HG03175 (cell line): ENCODE measurements at regions not wholly inside any gene's neighbourhood (a gene's known extent, or its start where the extent isn't known, plus 50 kb on each side); places are given as distances from the start of the nearest gene placed in this dataset.

Source experiments
- ATAC-seq: cut with Tn5 transposase; IDR thresholded peaks from one replicate; pipeline ENCODE4 v1.9.1; 2021; ENCODE audit warnings: mild to moderate bottlenecking, moderate library complexity; ENCODE audit not compliant: unreplicated experiment

DNA sequence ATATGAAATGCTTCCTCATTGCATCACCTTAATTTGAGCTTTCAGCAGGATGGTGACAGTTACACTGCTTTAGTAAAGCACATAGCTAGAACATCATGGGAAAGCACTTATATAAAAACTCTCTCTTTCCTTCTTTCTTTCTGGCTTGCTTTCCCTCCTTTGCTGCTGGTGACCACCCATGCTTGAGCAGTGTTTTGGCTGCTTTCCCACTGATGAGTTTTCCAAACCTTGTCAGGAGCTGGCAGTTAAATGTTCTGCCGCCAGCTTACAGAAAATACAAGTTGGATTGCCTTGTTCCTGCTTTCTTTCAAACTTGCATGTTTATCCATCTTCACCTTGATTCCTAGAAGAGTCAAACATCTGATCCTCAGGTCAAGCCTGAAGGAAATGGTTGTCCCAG, 323.9 kb downstream of the FOXA2 start:
- ATAC-seq = no peak

- no peak for ATAC-seq
Measured at GRCh38 chr20:22257912-22258311, 326.5 kb downstream of the FOXA2 start.

GRCh38 chr20:22248051-22248667, 336.2 kb downstream of the FOXA2 start:
- no peak for ATAC-seq

- no peak for ATAC-seq
Measured at GRCh38 chr20:22245139-22245538, 339.2 kb downstream of the FOXA2 start.

- no peak for ATAC-seq
Measured at GRCh38 chr20:22243067-22243466, 341.3 kb downstream of the FOXA2 start.

- no peak for ATAC-seq
Measured at GRCh38 chr20:22241609-22242008, 342.8 kb downstream of the FOXA2 start.

DNA sequence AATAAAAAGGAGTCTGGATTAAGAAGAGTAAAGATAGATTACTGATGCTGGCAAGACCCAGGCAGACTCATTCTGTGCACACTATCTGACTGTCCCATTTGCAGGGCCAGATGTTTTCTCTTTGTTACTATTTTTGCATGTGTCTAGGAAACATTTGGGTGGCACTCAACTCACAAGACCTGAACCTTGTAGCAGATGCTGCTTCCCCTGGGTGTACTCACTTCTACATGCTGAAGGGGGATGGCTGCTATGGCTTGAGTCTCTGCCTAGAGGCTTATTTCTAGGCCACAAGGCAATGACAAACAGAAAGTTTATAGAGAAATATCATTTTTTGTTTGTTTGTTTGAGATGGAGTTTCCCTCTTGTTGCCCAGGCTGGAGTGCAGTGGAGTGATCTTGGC, 351.4 kb downstream of the FOXA2 start:
- ATAC-seq = no peak

DNA sequence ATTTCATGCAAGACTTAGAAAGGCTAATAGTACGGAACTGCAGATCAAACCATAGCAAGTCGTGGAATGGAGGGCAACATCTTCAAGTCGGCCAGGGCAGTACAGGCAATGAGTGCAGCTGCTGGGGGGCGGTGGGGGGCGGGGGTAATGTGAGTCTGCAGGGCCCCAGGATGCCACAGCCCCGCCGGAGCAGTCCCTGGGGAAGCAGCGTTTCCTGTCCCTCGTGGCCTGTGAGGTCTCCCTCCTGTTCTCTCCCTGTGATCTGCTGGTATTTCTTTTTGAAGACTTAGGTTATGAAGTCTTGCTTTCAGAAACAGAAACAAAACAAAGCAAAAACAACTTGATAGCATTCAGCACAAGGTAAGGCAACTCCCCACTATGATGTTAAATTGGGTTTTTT, 351.9 kb downstream of the FOXA2 start:
- no peak for ATAC-seq

- no peak for ATAC-seq
Measured at GRCh38 chr20:22226849-22227700, 357.3 kb downstream of the FOXA2 start.

- ATAC-seq = no peak
Measured at GRCh38 chr20:22223236-22223635, 361.1 kb downstream of the FOXA2 start.

GRCh38 chr20:22217712-22218352, 366.5 kb downstream of the FOXA2 start:
- ATAC-seq = no peak

DNA sequence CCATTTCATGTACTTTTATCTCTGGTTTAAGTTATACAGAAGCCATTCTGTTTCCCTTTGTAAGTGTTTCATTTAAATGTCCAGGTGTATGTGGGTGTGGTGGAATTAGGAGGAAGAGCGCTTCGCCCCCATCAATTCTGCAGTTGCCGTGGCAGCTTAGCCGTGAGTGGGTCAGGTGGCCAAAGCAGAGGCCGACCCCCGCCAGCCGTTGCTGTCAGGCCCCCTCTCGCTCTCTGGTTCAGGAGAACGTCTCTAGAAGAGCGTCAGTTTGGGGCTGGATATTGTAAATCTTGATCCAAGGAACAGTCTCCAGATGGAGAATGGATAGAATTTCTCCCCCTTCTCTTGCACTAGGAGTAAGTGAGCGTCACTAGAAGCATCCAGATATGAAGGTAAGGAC, 367.4 kb downstream of the FOXA2 start:
- no peak for ATAC-seq

DNA sequence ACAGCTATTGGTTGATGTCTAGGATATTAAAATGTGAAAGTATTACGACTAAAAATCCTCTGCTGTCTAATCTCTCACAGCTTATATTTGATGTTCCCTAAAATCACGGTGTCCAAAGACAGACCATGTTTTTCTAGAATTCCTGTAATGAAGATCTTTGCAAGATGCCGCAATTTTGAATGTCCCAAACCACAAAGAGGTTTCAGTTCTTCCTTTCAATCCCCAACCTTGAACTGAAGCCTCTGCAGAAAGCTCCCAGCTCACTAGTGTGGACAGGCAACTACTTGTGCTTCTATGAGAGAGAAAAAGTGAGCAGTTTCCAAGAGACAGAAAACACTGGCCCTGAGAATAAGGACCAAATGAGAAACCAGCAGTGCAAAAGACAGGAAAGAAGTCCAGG, 370.1 kb downstream of the FOXA2 start:
- ATAC-seq = no peak

DNA sequence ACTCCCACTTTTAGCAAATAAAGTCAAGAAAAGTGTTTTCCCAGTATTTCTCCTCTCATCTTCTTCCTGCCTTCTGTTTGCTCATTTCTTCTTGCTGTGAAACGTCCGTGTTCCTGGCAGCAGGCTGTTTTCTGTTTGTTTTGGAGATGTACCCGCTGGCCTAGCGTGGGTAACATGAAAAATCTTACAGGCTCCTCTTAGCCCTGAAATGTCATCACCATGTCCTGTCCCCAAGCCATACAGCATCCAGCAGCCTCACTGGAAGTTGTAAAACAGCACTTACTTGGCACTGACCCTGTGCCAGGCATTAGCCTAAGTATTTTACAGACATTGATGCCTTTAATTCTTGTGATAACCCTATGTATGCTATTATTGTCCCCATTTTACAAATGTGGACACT, 371.1 kb downstream of the FOXA2 start:
- ATAC-seq = no peak

GRCh38 chr20:22207280-22207679, 377.1 kb downstream of the FOXA2 start:
- ATAC-seq = no peak

GRCh38 chr20:22204801-22205200, 379.6 kb downstream of the FOXA2 start:
- ATAC-seq = no peak

DNA sequence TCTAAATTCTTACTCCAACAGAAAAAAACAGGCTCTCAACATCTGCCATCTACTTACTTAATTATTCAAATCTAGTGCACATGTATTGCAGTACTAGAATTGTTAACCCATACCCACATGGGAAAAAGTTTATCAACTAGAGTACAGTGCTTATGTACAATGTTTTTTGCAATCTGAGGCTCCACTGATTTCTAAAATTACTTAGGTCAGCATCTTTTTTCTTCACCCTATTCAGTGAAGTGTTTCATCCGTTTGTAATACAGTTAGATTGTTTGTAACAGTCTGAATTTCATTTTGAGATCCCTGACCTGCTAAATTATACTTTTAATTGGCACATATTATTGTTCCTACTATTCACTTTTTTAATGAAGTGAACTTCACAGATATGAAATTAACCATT, 402.2 kb downstream of the FOXA2 start:
- no peak for ATAC-seq

- ATAC-seq = no peak
Measured at GRCh38 chr20:22180244-22180643, 404.1 kb downstream of the FOXA2 start.

- ATAC-seq = no peak
Measured at GRCh38 chr20:22160101-22160652, 424.2 kb downstream of the FOXA2 start.

GRCh38 chr20:22159276-22159675, 425.1 kb downstream of the FOXA2 start:
- ATAC-seq = no peak

DNA sequence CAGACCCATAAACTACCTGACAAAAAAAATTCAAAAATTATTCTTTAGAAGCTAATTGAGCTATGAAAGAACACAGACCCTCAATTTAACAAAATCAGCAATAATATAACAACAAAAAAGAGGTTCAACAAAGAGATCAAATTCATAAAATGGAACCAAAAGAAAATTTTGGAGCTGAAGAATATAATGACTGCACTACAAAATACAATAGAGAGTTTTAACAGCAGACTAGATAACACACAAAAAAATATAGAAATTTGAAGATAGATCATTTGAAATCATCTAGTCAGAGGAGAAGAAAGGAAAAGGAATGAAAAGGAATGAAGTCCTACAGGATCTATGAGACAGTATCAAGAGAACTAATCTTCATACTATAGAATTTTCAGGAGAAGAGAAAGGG, 422.1 kb downstream of the PAX1 start:
- ATAC-seq = no peak
